NCI-H226 (cell line): ENCODE measurements at regions not wholly inside any gene's neighbourhood (a gene's known extent, or its start where the extent isn't known, plus 50 kb on each side); places are given as distances from the start of the nearest gene placed in this dataset.

ENCODE experiments used
- DNase-seq: peaks from one replicate; pipeline ENCODE4 v3.0.0-alpha.2; 2015

DNA sequence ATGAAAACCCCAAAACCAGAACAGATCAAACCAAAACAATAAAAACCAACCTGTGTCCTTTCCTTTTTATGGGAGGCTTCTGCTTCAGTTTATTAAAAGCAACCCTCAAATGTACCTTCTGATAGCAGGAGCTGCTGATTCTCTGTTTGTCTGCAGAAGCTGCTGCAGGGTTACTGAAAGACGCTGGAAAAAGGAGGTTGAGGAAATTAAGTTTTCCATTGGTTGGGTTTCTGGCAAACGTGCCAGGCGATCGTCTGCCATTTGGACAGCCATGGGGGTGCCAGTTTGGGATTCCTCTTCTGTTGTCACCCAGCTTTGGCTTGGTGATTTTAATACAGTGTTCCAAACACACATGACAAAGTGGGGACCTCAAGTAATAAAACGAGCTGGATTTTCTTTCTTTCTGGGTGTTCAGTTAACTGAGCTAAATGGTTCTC lies 185.4 kb upstream of the ZFHX3 start:
- DNase-seq: no peak

DNA sequence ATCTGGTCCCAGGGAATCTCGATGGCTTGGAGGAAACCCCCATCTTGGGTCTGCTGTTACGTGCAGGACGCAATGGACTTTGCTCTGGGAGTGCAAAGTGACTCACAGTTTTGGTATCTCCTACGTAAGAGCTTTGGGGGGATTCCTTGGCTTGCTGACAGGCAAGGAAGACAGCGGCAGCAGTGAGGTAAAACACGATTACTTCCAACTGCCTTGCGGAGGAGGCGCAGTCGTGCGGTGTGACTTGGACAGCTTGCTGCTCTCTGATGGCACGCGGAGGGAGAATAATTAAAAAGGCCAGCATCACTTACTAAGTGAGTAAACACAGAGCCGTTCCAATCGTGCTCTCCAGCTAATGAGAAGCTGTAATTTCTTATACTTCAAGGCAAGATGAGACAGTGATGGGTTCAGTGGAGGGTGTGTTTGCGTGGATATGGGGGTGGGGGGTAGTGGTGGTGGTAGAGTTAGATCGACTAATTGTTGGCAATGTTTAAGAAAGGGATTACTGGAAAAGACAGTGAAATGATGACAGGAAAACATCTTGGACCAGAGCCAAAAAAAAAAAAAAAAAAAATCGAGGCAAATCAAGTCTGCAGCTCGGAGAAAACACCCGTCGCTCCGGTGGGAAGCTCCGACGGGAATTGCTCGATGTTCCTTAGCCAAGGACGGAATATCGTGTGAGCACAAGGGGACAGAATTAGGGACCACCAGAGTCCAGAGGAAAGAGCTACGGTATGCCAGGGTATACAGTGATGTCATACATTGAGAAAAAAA lies 184.8 kb upstream of the ZFHX3 start:
- peak; percentile 94 for DNase-seq

DNA sequence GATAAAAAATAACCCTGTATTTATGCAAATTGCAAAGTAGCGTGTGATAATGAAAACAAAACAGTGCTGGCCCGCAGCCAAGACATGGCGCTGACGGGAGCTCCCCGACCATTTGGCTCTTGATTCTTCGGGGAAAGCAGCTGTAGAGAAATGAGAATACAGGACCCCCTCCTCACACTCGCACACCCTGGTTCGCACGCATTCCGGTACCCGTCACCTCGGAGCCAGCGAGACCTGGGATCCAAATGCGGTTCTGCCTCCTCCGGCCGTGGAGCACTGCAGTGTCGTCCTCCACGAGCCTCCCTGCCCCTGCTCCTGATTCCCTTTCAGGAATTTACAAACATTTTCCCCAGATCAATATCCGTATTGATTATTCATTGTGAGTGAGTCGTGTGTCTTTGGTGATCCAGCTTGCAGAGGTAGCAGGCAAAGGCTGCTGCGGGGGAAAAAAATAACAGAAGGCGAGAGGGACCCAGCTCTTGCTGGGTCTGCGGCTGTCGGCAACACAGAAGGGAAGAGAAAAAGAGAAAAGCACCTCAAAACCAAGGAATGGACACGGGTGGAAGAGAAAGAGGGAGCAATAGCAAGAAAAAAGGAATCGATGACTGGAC lies 184.1 kb upstream of the ZFHX3 start:
- DNase-seq: no peak

DNA sequence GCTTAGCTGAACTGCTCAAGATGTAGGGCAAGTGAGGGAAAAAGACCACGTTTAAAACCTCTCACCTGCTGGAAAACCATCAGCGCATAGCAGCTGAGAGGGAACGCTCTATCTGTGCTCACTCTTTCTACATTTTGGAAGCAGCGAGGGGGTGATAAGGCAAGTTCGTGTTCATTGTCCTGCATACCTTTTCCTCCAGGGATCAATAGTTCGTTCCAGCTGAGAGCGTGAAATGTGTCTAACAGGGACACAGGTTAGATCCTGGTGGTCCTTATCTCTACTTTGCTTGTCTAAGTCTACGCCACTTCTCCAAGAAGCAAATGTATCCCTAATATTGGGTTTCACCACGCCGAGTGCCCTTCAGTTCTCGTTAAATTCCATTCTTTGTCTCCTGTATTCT lies 183.5 kb upstream of the ZFHX3 start:
- DNase-seq: no peak

DNA sequence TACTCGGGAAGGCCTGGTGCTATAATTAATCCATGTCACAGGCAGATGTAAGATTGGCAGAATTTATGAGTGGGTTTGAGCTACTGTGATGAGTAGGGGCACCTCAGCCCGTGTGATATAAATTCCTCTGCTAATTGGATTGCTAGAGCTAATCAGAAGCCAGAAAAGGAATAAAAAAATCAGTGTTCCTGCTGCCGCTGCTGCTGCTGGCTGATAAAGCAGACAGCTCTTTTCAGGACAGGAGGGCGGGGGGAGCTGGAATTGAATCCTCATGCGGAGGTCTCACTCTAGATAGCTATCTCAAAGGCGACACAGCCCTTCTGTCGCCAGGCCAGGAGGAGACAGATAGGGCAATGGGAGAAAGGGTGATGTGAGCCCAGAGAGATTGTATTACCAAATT lies 182.7 kb upstream of the ZFHX3 start:
- DNase-seq: no peak

DNA sequence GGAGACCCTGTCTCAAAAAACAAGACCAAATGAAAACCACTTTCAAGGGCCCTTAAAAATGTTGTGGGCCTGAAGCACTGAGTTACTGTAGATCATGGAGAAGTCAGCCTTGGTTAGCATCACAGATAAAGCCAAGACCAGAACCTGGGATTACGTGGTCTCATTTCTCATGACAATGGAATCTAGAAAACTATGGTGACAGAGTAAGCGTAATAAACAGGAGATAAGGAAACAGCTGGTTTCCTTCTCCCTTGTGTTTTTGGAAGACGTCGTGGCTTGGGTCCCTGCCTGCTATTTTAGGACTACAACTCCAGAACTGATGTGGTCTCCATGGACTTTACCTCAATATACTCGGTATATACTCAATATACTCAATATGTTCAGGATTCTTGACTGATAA lies 180.7 kb upstream of the ZFHX3 start:
- peak; percentile 76 for DNase-seq

DNA sequence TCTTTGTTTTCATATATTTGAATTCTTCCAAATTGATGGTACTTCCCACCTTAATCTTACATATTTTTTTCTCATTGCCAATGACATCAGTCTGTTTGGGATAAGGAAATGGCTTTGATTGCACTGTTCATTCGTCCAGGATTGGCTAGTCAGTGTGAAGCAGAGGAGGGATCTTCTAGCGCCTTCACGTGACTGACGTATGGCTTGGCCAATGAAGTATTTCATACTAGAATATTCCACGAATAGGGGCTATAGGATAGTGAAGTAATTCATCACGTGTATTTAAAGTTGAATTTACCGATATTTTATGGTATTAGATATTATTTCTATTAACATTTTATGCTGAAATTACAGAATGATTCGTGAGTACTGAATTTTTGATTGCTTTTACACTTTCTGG lies 178.7 kb upstream of the ZFHX3 start:
- DNase-seq: no peak

DNA sequence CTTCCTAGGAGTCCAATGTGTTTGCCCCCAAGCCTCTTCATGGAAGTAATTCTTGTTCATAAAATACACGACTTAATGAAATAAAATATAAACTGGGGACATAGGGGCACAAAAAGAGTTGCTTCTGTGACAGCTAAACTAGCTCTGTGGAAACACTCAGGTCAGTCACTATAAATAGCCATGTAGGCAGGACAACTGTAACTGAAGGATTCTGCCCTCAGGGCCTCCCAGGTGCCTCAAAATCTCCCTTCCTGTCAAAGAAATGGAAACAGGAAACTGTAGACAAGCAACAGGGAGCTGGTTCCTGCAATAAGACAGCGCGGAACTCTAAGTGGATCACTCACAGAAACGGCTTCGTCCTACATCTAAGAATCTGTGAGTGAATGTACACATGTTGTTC lies 178.1 kb upstream of the ZFHX3 start:
- no peak for DNase-seq

DNA sequence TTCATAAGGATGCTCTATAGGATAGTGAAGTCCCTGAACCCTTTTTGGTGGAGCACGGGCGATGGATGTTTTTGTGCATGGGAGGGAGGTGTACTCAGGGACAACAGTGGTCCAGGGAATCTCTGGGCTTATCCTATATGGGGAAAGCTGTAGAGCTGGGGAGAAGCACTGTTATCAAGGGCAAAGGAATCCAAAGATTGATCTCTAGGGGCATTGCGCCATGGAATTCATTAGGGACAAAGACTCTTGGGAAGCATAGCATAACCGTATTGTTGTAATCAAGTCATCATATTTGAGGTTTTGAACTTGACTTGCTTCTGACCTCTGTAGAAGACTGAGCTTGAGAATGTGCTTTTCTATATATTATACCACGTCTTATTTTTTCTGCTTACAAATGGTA lies 172.9 kb upstream of the ZFHX3 start:
- DNase-seq: no peak

DNA sequence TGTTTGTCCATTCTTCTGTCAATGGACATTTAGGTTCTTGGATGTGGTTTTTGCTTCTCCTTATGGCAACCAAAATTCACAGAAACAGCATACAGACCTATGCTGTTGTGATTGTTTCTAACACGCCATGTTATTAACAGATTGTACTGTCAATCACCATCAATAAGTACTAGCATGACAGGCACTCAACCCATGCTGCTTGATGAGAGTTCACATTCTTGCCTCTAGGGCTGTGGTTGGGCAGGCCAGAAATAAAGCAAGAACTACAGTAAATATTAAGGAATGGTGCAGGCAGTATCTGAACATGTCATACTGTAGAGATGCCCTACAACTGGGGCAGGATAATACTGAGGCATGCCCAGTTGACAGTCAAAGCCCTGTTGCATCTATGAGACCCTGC lies 171.2 kb upstream of the ZFHX3 start:
- DNase-seq: no peak

DNA sequence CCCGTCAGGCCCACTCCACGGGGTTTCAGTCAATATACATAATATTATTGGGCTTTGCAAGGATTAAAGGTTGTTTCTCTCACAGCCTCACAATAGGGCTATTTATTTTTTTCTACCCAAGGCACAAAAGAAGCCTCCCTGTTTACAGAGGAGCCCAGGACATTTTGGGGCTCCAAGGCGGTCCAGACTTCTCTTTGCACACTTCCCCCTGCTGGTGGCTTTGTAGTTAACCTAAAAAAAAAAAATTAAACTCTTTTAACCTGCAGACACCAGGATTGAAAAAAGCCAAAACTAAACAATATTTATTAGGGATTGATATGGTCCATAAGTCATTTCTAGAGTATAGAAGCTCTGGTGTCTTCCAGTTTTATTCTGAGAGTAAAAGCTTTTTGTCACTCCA lies 169.7 kb upstream of the ZFHX3 start:
- DNase-seq: no peak

DNA sequence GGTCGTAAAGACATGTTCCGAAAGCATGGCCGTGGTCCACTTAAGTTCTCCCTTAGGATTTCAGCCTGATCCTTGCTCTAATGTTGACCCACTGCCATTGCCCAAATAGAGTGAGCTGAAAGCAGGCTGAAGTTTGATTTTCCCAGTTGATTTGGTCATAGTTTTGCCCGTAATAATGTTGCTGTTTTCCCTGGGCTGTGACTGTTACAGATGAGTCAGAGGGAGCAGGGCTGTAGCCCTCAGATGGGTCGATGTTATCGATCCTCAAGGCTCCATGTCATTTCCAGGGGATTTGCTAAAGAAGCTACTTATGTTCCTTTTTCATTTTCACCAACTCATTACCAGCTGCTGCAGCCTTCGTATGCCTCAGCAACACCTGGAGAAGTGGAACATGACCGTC lies 169.0 kb upstream of the ZFHX3 start:
- no peak for DNase-seq

DNA sequence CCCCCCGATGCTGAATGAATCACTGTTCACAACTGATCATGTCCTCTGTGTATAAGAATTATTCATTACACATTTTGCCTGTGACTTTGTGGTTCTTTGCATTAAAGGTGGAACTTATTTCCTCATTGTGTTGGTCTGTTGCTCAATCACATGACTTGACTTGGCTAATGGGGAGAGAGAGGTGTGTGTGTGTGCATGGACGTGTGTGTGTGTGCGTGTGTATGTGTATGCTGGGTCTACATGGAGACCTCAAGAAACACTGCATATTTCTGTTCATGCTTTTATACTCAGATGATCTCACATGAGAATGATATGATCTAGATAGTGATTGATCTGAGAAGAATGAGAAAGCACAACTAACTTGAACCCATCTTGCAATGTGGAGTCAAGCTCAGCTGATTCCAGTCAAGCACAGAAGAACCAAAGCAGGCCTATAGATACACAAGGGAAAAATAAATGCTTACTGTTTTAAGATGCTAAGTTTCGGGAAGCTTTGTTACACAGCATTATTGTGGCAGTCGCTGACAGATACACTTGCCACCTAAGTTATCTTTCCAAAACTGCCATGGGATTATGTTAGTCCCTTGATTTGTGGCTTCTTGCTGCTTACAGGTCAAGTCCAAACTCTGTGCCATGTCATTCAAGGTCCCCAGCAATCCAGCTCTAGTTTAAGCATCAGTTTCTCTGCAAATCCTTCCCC lies 167.9 kb upstream of the ZFHX3 start:
- no peak for DNase-seq

DNA sequence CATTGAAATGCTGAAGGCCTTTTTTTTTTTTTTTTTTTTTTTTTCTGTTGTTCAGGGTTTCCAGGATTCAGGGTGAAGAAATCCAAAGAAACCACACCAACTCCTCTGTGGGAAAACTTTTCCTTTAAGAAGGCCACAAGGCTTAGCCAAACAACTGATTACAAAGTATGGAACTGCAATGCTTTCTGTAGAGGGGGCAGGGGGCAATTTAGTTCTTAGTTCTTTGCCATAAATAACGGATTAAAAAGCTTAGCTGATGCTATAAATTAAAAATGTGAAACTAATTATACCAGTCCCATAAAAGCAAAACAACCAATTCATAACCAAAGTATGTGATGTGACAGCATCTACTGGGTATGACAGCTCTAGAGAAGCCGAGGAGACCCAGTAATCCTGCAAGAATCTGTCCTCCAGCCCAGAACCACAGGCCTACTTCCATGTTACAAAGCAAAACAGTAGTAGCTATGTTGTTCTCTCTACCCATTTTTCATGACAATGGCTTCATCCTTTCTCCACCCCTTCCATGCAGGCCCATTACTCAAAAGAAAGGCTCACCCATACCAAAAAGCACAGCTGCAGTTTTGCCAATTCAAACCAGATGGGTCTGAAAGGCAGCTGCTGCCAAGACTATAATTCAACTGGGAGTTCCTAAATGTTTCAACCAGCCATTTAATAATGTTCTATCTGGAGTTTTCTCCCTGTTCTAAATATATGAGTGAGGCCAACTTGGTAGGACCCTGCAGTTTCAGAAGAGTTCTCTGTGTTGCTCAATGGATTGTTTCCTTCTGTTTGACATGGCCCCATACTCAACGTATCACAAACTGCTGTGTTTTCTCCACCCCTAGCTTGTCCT lies 167.1 kb upstream of the ZFHX3 start:
- peak; percentile 13 for DNase-seq

DNA sequence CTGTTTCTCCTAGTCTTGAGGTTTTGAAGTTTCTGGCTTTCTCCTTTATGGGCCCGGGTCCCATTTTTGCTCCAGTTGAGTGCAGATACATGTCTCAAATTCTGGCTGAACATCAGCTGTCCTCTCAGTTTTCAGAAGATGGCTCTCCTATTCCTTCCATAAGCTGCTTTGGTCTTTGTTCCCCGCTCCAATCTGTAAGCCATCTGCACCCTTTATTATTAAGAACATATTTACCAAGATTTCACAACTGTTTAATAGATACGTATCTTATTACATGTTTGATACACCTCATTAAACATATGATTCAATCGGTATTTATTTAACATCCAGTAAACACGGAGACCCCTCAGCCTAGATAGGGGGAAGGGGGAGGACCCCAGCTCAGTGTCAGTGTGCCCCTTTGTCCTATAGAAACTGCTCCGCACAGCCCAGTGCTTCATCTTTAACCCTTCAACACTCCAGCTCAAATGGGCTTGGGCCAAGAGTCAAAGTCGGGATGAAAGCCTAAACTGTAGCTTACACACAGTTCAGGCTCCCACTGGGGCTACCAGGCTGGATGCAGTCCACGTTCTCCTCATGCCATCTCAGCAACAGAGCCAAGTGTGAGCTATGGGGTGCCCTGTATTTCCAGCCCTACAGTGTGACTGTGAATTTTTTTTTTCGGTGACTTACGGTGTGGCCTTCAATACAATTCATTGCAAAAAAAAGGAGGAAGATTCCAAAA lies 166.0 kb upstream of the ZFHX3 start:
- DNase-seq: no peak

DNA sequence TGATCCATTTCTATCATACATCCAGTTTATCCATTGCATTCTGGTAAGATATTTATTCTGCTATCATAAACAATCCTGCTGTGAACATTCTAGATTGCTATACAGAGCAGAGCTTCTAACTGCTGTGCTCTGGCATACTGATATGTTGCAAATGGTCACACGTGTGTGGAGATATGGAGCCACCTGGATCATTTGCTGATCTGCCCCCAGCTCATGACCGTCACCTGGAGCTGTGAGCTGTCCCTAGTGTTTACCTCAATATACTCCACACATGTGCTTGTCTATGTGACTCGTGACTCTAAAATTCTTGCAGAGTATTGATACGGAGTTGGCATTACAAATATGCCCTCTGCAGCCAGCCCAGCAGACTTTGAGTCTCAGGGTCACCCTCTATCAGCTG lies 164.5 kb upstream of the ZFHX3 start:
- no peak for DNase-seq

DNA sequence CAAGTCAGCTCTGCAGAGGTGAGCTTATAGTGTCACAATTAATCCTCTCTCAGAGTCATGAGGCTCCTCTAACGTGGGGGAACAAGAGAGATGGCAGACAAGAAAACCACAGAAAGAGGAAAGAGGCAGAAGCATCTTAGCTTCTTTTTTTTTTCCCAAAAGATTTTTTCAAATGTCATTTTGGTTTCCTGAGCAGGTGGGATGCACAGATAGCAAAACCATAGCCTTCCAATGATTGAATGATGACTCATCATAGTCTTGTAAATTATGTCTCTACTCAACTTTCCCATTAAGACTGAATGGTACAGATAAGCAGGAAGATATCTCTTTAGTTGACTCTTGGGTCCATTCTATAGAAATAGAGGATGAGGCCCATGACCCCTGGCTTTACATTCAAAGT lies 162.8 kb upstream of the ZFHX3 start:
- DNase-seq: no peak

DNA sequence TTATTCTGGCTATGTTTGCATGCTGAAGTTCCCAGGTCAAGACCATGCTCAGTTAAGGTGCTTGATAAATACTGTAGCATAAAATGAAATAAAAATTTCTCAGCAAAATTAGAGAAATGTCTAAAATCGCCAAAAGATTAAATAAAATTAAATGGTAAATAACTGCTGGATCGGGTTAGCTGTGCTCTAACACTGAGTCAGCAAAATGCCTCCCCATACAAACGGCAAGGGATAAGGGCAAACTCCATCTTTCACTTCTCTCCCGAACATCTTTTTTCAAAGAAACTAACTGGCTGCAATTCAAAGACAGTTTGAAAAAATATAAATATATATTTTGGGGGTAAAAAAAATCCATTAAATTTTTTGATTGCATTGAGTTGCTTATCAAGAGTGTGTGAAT lies 162.2 kb upstream of the ZFHX3 start:
- no peak for DNase-seq

DNA sequence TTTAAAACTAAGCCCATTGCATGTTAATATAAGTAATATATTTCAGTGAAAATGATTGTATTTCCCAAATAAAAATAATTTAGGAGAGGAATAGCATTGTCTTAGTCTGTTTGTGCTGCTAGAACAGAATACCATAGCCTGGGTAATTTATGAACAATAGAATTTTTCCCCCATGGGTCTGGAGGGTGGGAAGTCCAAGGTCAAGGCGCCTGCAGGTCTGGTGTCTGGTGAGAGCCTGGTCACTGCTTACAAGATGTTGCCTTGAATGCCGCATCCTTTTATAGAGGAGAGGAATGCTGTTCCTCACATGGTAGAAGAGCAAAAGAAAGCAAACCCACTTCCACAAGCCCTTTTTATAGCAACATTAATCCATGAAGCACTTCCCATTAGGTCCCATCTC lies 161.3 kb upstream of the ZFHX3 start:
- DNase-seq: no peak

DNA sequence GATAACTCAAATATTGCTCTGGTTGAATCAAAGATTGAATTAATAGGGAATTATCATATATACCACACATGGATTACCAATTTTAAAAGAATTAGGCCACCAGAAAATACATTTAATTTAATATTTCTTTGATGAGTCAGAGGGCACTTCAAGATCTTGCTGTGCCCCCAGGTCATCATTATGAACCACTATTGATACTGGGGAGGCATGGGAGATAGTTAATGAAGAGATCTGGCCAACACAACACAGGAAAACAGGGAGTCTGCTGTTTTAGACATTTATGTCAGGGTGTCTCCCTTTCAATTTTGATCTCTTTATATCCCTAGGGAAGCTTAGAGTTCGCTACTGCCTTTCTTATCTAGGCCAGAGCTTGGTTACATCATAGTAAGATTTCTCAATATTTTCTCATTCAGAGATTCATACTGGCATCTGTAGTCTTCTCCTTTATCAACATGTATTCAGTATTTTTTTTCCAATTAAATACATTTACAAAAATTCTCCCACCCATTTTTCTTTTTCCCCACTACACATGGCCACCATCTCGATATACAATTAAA lies 158.3 kb upstream of the ZFHX3 start:
- DNase-seq: peak; percentile 60

DNA sequence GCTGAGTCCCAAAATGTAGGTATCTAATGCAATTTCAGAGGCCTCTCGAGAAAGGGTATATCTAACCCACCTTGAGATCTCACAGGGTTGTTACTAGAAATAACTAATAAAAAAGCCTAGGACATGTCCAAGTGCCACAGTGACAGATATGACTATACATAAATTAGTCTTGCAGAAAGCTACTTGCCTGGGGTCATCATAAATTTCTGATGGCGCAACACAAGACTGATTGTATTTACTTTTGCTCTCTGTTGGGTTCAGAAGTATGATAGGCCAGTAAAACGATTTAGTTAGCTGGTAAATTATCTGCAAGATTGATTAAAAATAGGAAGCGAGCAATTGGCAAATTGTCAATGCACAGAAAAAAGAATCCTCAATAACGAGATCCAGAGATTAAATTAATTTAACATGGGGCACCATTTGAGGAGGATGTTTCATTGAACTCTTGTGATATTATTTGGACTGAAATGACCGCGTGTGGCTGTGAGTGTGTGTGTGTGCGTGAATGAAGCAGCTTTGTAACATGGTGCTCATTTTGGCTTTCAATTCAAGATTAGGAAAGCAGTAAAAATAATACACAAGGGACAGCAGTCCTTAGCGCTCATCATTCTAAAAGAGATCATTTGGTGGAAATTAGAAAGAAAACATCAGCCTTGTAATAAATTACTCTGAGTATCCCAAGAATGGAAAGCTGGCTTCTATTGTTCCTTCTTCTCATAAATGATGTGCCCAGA lies 157.4 kb upstream of the ZFHX3 start:
- DNase-seq: no peak
